ENCODE measurements at regions not wholly inside any gene's neighbourhood (a gene's known extent, or its start where the extent isn't known, plus 50 kb on each side); places are given as distances from the start of the nearest gene placed in this dataset.

DNA sequence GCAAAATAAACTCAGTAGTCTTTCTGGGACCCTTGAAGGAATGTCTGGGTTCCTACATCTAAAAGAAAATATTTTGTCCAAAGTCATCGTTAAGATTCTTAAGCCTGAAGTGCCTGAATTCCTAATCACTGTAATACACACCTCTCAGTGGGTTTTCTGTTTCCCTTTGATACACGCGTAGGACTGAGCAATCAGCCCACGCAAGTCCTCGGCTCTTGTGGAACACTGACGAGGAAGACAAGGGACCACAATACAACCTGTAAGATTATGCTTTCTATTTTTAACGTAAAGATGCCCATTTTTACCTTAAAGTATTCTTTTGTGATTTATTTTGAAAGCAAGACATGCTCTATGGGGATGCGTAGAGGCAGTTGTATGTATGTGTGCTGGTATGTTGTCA is 472.8 kb upstream of the CELF2 start:
- no peak for TF ChIP-seq YY1 (IDR thresholded peaks at IDR 0.05; ENCODE audit: insufficient read depth, insufficient read length)
- no peak for TF ChIP-seq ZNF274 (IDR thresholded peaks at IDR 0.05; ENCODE audit: low read depth, low read length)
